ENCODE measurements at regions not wholly inside any gene's neighbourhood (a gene's known extent, or its start where the extent isn't known, plus 50 kb on each side); places are given as distances from the start of the nearest gene placed in this dataset.
A peak's percentile ranks its signal among the peaks of the same experiment; 100 is the strongest.

DNA sequence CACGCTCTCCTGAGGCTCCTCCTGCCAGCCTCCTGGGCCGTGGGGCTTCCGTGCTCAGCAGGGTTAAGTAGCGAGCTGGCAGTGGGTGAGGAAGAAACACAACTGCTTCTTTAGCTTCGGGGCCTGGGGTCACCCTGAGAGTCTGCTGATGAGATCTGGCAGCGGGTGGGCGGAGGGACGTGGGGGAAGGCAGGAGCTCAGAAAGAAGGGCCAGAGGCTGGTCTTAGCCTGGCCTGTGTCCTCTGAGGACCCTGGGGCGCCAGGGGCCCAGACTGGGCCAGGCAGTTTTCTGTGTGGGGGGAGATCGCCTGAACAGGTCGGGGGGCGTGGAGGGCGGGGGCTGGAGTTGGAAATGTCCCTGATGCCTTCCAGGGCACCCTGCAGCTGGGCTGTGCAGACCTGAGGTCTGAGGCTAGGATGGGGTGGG lies 97.8 kb upstream of the GSE1 start:
- Histone ChIP-seq H3K9me3 (ENCODE audit: control insufficient read depth in 4 of 4, insufficient read depth in 3 of 4, low read length in 3 of 4) (peaks cover 0 to 2% (median 0%) of the 10 kb centered on the region in 4 donors), H3K4me3 (no peak overlapping the region), H3K36me3 (ENCODE audit: control insufficient read depth in 4 of 4, insufficient read depth in 4 of 4, low read length in 4 of 4) (peaks cover 0 to 3% (median 1%) of the 10 kb centered on the region in 4 donors), H3K9ac (ENCODE audit: insufficient read depth in 1 of 2, low read length in 2 of 2) (no peak overlapping the region), H3K27ac (ENCODE audit: low read depth in 1 of 2, low read length in 1 of 2) (peak overlapping the region in 1 of 2 donors; percentile 95), H3K4me1 (ENCODE audit: control insufficient read depth in 5 of 5, insufficient read depth in 5 of 5, low read length in 5 of 5) (peaks cover 0 to 61% (median 16%) of the 10 kb centered on the region in 5 donors), H3K27me3 (ENCODE audit: control insufficient read depth in 3 of 3, insufficient read depth in 3 of 3, low read length in 2 of 3) (no peaks in the 10 kb centered on the region)
- no peak for TF ChIP-seq CTCF (IDR thresholded peaks at IDR 0.05; ENCODE audit: control extremely low read depth, extremely low read depth)
- no peak for ATAC-seq (ENCODE audit: insufficient read depth, low FRiP score)
- WGBS, 2 donors = 53 to 76% methylated on average over 13 of the region's 13 CpGs
- no peak for DNase-seq

GRCh38 chr16:85515830-85516397 lies 97.2 kb upstream of the GSE1 start:
- TF ChIP-seq CTCF (IDR thresholded peaks at IDR 0.05; ENCODE audit: control extremely low read depth, extremely low read depth) = no peak
- no peak for ATAC-seq (ENCODE audit: insufficient read depth, low FRiP score)
- Histone ChIP-seq H3K9ac (ENCODE audit: insufficient read depth in 1 of 2, low read length in 2 of 2) (no peak overlapping the region), H3K27ac (ENCODE audit: low read depth in 1 of 2, low read length in 1 of 2) (peak overlapping the region in 1 of 2 donors; percentile 95), H3K27me3 (ENCODE audit: control insufficient read depth in 3 of 3, insufficient read depth in 3 of 3, low read length in 2 of 3) (no peaks in the 10 kb centered on the region), H3K4me3 (no peak overlapping the region), H3K9me3 (ENCODE audit: control insufficient read depth in 4 of 4, insufficient read depth in 3 of 4, low read length in 3 of 4) (peaks cover 0 to 2% (median 0%) of the 10 kb centered on the region in 4 donors), H3K36me3 (ENCODE audit: control insufficient read depth in 4 of 4, insufficient read depth in 4 of 4, low read length in 4 of 4) (peaks cover 0 to 3% (median 1%) of the 10 kb centered on the region in 4 donors), H3K4me1 (ENCODE audit: control insufficient read depth in 5 of 5, insufficient read depth in 5 of 5, low read length in 5 of 5) (peaks cover 0 to 67% (median 17%) of the 10 kb centered on the region in 5 donors)
- DNase-seq = peak in 2 of 3 donors; percentile 62 to 64
- 73 to 84% methylated on average over 12 of the region's 12 CpGs for WGBS, 2 donors

GRCh38 chr16:85517154-85517553 lies 96.0 kb upstream of the GSE1 start:
- Histone ChIP-seq H3K9ac (ENCODE audit: insufficient read depth in 1 of 2, low read length in 2 of 2) (no peak overlapping the region), H3K27me3 (ENCODE audit: control insufficient read depth in 3 of 3, insufficient read depth in 3 of 3, low read length in 2 of 3) (no peaks in the 10 kb centered on the region), H3K36me3 (ENCODE audit: control insufficient read depth in 4 of 4, insufficient read depth in 4 of 4, low read length in 4 of 4) (peaks cover 0 to 3% (median 1%) of the 10 kb centered on the region in 4 donors), H3K9me3 (ENCODE audit: control insufficient read depth in 4 of 4, insufficient read depth in 3 of 4, low read length in 3 of 4) (peaks cover 0 to 2% (median 0%) of the 10 kb centered on the region in 4 donors), H3K4me3 (no peak overlapping the region), H3K4me1 (ENCODE audit: control insufficient read depth in 5 of 5, insufficient read depth in 5 of 5, low read length in 5 of 5) (peaks cover 0 to 72% (median 26%) of the 10 kb centered on the region in 5 donors), H3K27ac (ENCODE audit: low read depth in 1 of 2, low read length in 1 of 2) (no peak overlapping the region)
- no peak for DNase-seq
- WGBS, 2 donors = 94% methylated on average over 7 of the region's 7 CpGs
- ATAC-seq (ENCODE audit: insufficient read depth, low FRiP score) = no peak
- no peak for TF ChIP-seq CTCF (IDR thresholded peaks at IDR 0.05; ENCODE audit: control extremely low read depth, extremely low read depth)
